GM12864 (cell line): ENCODE measurements at regions not wholly inside any gene's neighbourhood (a gene's known extent, or its start where the extent isn't known, plus 50 kb on each side); places are given as distances from the start of the nearest gene placed in this dataset.

ENCODE experiments used
- DNase-seq: peaks from one replicate; pipeline ENCODE4 v3.0.0-alpha.2; 2011; ENCODE audit warnings: low read depth
- H3K4me3 ChIP-seq: 2 replicates; pipeline ENCODE4 v1.5.1; 2011; ENCODE audit warnings: mild to moderate bottlenecking, low read depth, low read length, control low read depth
- CTCF ChIP-seq: IDR thresholded peaks from 2 replicates; pipeline ENCODE4 v1.5.1; 2011; ENCODE audit warnings: low read depth, mild to moderate bottlenecking, moderate library complexity, low read length, control low read depth, inconsistent platforms; ENCODE audit errors: missing control alignments

- TF ChIP-seq CTCF = no peak
- DNase-seq = no peak
- H3K4me3 ChIP-seq = no peak overlapping the region
Observed at GRCh38 chr11:100555931-100556330, 131.2 kb upstream of the ARHGAP42 start.

- DNase-seq = no peak
- no peak for TF ChIP-seq CTCF
- no peak overlapping the region for H3K4me3 ChIP-seq
Observed at GRCh38 chr11:100556781-100557180, 130.3 kb upstream of the ARHGAP42 start.

GRCh38 chr11:100557830-100558611, 129.1 kb upstream of the ARHGAP42 start:
- H3K4me3 ChIP-seq = no peak overlapping the region
- no peak for TF ChIP-seq CTCF
- no peak for DNase-seq

GRCh38 chr11:100560606-100561005, 126.5 kb upstream of the ARHGAP42 start:
- DNase-seq = no peak
- no peak overlapping the region for H3K4me3 ChIP-seq
- TF ChIP-seq CTCF = no peak

GRCh38 chr11:100561323-100561722, 125.8 kb upstream of the ARHGAP42 start:
- no peak overlapping the region for H3K4me3 ChIP-seq
- no peak for TF ChIP-seq CTCF
- DNase-seq = no peak

GRCh38 chr11:100562128-100562527, 125.0 kb upstream of the ARHGAP42 start:
- DNase-seq = no peak
- no peak overlapping the region for H3K4me3 ChIP-seq
- no peak for TF ChIP-seq CTCF
